AG09319 (cell line): ENCODE measurements at regions not wholly inside any gene's neighbourhood (a gene's known extent, or its start where the extent isn't known, plus 50 kb on each side); places are given as distances from the start of the nearest gene placed in this dataset.

ENCODE experiments used
- DNase-seq: peaks from one replicate; pipeline ENCODE4 v3.0.0-alpha.2; 2010; ENCODE audit warnings: low read depth; ENCODE audit errors: extremely low read depth
- TF ChIP-seq, protein P1 (sequence below): IDR thresholded peaks from 2 replicates; pipeline ENCODE4 v1.5.1; 2011; ENCODE audit warnings: low read depth, mild to moderate bottlenecking, inconsistent platforms, low read length, moderate library complexity

DNA sequence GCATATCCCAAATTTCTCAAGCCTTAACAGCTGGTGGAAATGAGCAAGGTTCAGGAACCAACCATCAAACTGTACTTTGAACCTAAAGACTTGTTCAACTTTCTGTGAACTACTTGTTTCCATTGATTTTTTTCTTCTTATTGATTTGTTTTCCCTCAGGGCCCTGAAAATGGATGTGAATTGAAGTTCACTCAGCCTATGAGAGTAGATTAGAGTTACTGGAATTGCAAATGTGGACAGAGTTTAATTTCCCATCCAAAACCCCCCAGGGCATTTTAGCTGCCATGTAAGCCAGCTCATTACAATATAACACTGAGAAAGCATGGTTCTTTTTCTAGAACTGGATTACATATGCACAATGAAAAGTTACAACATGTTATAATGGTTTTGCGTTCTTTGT, 1105.7 kb downstream of the REEP3 start:
- no peak for DNase-seq
- TF ChIP-seq, protein P1, sequence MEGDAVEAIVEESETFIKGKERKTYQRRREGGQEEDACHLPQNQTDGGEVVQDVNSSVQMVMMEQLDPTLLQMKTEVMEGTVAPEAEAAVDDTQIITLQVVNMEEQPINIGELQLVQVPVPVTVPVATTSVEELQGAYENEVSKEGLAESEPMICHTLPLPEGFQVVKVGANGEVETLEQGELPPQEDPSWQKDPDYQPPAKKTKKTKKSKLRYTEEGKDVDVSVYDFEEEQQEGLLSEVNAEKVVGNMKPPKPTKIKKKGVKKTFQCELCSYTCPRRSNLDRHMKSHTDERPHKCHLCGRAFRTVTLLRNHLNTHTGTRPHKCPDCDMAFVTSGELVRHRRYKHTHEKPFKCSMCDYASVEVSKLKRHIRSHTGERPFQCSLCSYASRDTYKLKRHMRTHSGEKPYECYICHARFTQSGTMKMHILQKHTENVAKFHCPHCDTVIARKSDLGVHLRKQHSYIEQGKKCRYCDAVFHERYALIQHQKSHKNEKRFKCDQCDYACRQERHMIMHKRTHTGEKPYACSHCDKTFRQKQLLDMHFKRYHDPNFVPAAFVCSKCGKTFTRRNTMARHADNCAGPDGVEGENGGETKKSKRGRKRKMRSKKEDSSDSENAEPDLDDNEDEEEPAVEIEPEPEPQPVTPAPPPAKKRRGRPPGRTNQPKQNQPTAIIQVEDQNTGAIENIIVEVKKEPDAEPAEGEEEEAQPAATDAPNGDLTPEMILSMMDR: no peak

DNA sequence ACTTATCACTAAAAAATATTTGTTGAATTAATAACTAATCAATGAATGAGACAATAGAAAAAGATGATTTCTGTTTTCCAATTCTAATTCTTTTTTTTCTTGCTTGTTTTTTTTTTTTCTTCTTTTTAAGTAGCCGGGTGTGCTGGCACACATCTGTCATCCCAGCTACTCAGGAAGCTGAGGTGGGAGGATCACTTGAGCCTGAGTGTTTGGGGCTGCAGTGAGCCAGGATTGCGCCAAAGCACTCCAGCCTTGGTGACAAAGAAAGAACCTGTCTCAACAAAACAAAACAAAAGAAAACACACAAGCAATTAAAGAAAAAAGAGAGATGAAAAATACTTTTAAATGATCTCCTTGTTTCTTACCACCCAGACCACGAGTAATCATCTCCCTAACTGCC, 1109.3 kb downstream of the REEP3 start:
- DNase-seq: no peak
- TF ChIP-seq, protein P1: no peak

DNA sequence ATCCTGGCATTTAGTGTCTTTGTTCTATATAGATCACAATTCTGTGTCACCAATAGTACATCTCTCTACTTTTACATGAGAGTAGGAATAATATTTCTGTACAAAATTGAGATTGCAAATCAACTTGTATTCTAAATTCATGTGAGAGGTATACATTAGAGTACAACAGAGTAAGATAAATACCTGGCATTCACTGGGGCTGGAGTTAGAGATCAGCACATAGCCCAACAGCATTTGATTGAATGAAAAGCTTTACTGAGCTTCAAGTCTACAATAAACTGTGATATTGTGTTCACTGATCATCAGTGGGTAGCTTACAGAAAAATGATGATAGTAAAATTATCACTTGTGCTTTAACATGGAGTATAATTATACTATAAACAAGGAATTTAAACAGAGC, 1114.7 kb downstream of the REEP3 start:
- TF ChIP-seq, protein P1: no peak
- DNase-seq: no peak

DNA sequence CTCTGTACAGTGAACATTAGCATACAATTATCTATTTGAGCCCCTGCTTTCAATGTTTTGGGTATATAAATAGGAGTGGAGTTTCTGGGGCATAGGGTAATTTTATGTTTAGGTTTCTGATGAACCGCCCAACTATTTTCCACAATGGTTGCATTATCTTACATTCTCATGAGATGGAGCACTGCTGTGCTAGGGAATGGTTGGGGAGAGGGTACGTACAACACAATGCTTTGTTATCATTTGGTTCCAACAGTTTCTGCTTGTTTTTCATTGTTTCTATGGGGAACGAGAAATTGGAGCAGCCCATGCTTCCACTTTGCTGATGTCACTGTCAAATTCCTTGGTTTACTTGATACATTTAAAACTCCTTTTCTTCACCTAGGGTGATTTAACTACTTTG, 1115.3 kb downstream of the REEP3 start:
- no peak for DNase-seq
- TF ChIP-seq, protein P1: no peak

DNA sequence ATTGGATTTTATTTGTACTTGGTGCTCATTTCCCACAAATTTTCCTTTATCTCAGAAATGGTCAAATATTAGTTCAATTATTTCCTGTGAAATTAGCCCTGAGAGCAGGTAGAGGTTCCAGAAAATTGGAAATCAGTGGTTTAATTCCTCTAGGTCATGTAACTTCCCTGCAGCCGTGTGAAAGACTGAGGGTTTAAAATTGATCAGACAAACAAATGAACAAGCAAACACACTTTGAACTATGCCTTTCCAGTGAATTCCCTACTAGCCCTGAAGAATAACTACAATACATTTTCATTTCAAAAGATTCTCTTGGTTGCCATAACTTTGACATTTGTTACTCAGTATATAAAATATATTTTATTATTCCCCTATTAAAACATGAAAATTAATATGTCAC, 1116.7 kb downstream of the REEP3 start:
- TF ChIP-seq, protein P1: no peak
- no peak for DNase-seq

DNA sequence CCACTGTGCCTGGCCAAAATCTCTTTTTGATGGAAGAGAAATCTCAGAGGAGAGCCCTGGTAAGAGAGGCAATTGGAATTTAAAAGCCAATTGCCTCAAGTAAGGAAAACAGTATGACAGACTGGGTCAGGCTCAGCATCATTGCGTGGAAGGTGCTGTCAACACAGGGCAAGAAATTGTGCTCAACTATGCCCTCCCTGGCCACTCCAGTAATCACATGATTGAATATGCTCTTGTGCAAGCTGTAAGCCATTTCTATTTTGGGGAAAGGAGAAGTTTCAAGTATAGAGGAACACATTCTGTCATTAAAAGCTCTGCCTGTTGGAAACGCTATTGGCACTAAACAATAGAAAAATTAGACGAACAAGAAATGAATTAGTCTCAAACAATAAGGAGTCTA, 1127.7 kb downstream of the REEP3 start:
- no peak for DNase-seq
- TF ChIP-seq, protein P1: no peak

DNA sequence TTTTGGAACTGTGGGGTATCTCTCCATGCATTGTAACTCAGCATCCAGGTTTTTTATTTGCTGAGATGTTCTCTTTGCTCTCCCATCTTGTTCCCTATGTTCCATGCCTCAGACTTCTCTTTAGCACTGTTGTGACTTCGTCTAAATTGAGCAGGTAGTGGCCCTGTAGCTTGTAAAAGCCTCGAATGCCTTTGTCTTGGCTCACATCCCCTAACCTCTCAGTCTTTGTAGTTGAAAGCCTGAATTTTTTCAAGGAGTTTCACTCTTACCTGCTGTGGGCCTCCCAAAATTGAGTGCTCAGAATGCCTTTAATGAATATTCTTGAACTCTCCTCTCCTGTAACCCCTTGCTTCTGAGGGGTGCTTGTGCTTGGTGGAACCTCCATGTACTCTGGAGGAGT, 1137.3 kb downstream of the REEP3 start:
- DNase-seq: no peak
- TF ChIP-seq, protein P1: no peak
